Activated B cell treated with CpG ODN at 0.5 μM for 24 hours (primary cell): ENCODE measurements at regions not wholly inside any gene's neighbourhood (a gene's known extent, or its start where the extent isn't known, plus 50 kb on each side); places are given as distances from the start of the nearest gene placed in this dataset.

ENCODE experiments used
- ATAC-seq: fragments of 200-7000 bp; cut with Tn5 transposase; one replicate; pipeline ENCODE4 v1.10.0; 2021; ENCODE audit warnings: low read depth, mild to moderate bottlenecking, moderate library complexity
- CTCF ChIA-PET: fragments of 350-600 bp; sonication (Branson Sonifier 250); formaldehyde crosslinking; loops from one replicate; lab custom pipeline; 2021; ENCODE audit warnings: antibody characterized with exemption; lab: Charles Lee
- POLR2A ChIA-PET: fragments of 350-600 bp; sonication (Branson Sonifier 250); formaldehyde crosslinking; loops from one replicate; lab custom pipeline; 2021; ENCODE audit warnings: antibody characterized with exemption; lab: Charles Lee
- DNase-seq: peaks from one replicate; pipeline ENCODE4 v3.0.0; 2022
- H3K27ac Mint-ChIP-seq: one replicate; pipeline ENCODE4 v1.8.0; 2020; ENCODE audit warnings: mixed read lengths
- H3K27me3 Mint-ChIP-seq: one replicate; pipeline ENCODE4 v1.8.0; 2021; ENCODE audit warnings: mixed read lengths
- H3K36me3 Mint-ChIP-seq: one replicate; pipeline ENCODE4 v1.8.0; 2021; ENCODE audit warnings: low read depth, mixed read lengths
- H3K4me1 Mint-ChIP-seq: one replicate; pipeline ENCODE4 v1.8.0; 2021; ENCODE audit warnings: mixed read lengths
- H3K4me3 Mint-ChIP-seq: one replicate; pipeline ENCODE4 v1.8.0; 2020; ENCODE audit warnings: mild to moderate bottlenecking, mixed read lengths
- H3K9me3 Mint-ChIP-seq: one replicate; pipeline ENCODE4 v1.8.0; 2020; ENCODE audit warnings: mixed read lengths
- intact Hi-C: fragments of 100-400 bp; cut with micrococcal nuclease; formaldehyde crosslinking; loops from one replicate; pipeline ENCODE4 v1.15.1; 2024
- TF ChIP-seq, protein P1 (sequence below): fragments of 200-600 bp; IDR thresholded peaks from one replicate; pipeline ENCODE4 v1.8.0; 2022; ENCODE audit warnings: antibody characterized with exemption, mild to moderate bottlenecking

DNA sequence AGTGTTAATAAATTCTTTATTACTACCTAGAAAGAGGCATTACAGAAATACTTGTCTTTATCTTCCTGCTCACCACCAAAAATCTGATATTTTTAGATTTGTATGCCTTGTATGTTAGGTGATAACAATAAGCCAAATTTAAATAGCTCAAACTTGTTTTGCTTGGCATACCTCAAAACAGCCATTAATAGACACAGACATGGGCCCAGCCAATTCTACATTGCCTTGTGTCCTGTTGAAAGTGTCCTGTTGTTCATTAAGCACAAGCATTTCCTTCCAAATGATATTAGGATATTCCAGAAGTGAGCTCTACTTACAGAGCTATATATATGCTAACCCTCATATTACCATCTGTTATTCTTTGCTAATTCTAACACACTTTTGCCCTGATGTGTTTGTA, 438.6 kb upstream of the ZNF385D start:
- no peak overlapping the region for H3K27ac Mint-ChIP-seq
- peaks cover 2% of the 10 kb centered on the region for H3K9me3 Mint-ChIP-seq
- H3K4me3 Mint-ChIP-seq, result no peak overlapping the region
- CTCF ChIA-PET, result no interaction called here
- intact Hi-C loops, result no loop called here
- POLR2A ChIA-PET, result no interaction called here
- no peaks in the 10 kb centered on the region for H3K36me3 Mint-ChIP-seq
- ATAC-seq, result no peak
- TF ChIP-seq, protein P1, sequence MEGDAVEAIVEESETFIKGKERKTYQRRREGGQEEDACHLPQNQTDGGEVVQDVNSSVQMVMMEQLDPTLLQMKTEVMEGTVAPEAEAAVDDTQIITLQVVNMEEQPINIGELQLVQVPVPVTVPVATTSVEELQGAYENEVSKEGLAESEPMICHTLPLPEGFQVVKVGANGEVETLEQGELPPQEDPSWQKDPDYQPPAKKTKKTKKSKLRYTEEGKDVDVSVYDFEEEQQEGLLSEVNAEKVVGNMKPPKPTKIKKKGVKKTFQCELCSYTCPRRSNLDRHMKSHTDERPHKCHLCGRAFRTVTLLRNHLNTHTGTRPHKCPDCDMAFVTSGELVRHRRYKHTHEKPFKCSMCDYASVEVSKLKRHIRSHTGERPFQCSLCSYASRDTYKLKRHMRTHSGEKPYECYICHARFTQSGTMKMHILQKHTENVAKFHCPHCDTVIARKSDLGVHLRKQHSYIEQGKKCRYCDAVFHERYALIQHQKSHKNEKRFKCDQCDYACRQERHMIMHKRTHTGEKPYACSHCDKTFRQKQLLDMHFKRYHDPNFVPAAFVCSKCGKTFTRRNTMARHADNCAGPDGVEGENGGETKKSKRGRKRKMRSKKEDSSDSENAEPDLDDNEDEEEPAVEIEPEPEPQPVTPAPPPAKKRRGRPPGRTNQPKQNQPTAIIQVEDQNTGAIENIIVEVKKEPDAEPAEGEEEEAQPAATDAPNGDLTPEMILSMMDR, result no peak
- H3K4me1 Mint-ChIP-seq, result no peaks in the 10 kb centered on the region
- no peaks in the 10 kb centered on the region for H3K27me3 Mint-ChIP-seq
- DNase-seq, result no peak

DNA sequence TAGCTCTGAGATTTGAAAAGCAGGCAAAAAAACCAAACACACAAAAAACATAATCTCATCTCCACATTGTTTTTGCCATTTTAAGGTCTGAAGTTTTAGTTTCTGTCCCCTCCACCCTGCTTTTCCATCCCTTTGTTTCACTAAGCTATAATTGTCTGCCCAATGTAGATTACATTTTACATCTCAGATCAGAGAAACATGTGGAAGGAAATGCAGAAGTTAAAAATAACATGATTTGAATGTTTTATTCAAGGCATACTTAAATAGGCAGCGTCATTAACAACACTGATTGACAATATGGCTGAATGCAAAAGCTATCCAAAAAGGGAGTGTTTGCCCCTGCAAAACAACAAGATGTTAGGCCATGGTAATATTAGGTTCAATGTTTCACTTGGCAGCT, 448.1 kb upstream of the ZNF385D start:
- Mint-ChIP-seq H3K9me3 (peaks cover 2% of the 10 kb centered on the region), H3K27me3 (no peaks in the 10 kb centered on the region), H3K4me3 (no peak overlapping the region), H3K4me1 (no peaks in the 10 kb centered on the region), H3K27ac (no peak overlapping the region), H3K36me3 (no peaks in the 10 kb centered on the region)
- CTCF ChIA-PET, result no interaction called here
- TF ChIP-seq, protein P1, result no peak
- ATAC-seq (no peak), DNase-seq (no peak)
- POLR2A ChIA-PET, result no interaction called here
- intact Hi-C loops, result no loop called here

DNA sequence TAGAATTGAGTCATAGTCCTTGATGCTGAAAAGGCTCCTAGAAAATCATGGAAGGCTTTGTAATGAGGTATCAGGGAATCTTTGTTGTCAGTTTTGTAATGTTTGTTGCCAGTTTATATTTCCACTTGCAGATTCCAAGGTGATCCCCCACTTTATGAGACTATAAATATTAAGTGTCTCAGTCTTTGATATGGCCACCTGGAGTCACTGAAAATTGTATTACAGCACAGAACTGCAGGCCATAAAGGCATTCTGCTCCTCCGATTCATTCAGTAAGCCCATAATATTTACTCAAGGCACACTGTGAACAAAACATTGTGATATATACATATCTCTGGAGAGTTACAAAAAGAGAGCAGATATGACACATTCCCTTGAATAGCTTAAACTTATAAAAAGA, 457.8 kb upstream of the ZNF385D start:
- Mint-ChIP-seq H3K4me3 (no peak overlapping the region), H3K27me3 (no peaks in the 10 kb centered on the region), H3K36me3 (no peaks in the 10 kb centered on the region), H3K4me1 (no peaks in the 10 kb centered on the region), H3K9me3 (no peaks in the 10 kb centered on the region), H3K27ac (no peak overlapping the region)
- ATAC-seq (no peak), DNase-seq (no peak)
- CTCF ChIA-PET, result no interaction called here
- POLR2A ChIA-PET, result no interaction called here
- TF ChIP-seq, protein P1, result no peak
- intact Hi-C loops, result no loop called here

DNA sequence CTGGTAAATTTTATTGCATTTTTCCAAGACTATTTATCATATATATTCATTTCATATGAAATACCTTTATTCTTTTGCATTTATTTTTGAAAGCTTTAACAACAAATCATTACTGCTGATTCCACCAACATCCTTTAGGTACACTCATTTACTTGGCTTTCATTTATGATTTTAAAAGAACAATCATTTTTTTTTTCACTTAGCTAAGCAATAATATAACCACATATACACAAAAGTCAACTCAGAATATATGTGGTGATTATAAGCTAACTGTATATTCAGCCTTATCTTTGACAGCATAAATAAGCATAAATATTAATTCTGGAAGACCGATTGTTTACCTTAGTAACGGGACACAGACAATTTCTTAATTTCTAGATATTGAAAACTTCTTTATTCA, 458.6 kb upstream of the ZNF385D start:
- ChIA-PET CTCF (no interaction called here), POLR2A (no interaction called here)
- H3K4me3 Mint-ChIP-seq, result no peak overlapping the region
- DNase-seq, result no peak
- H3K27me3 Mint-ChIP-seq, result no peaks in the 10 kb centered on the region
- no peaks in the 10 kb centered on the region for H3K36me3 Mint-ChIP-seq
- H3K27ac Mint-ChIP-seq, result no peak overlapping the region
- TF ChIP-seq, protein P1, result no peak
- intact Hi-C loops, result no loop called here
- no peaks in the 10 kb centered on the region for H3K4me1 Mint-ChIP-seq
- no peaks in the 10 kb centered on the region for H3K9me3 Mint-ChIP-seq
- ATAC-seq, result no peak

DNA sequence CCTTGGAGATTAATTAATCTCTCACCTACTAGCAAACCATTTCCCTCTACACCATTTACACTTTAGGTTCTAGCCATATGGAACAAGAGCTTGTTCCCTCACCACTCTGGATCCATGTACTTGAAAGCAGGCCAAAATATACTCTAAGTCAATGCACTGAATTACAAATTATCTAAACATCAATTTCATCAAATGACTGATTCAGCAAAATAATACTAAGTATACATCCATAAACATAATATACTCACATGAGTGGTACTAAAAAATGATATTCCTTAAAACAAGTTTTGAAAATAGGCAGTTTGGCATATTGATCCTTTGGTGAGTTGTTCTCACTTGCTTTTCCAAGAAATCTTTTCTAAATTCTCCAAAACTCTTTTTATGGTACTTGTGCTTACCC, 459.7 kb upstream of the ZNF385D start:
- no peaks in the 10 kb centered on the region for H3K36me3 Mint-ChIP-seq
- H3K27me3 Mint-ChIP-seq, result no peaks in the 10 kb centered on the region
- no peak overlapping the region for H3K27ac Mint-ChIP-seq
- no peak overlapping the region for H3K4me3 Mint-ChIP-seq
- peaks cover 2% of the 10 kb centered on the region for H3K9me3 Mint-ChIP-seq
- DNase-seq (no peak), ATAC-seq (no peak)
- intact Hi-C loops, result no loop called here
- CTCF ChIA-PET, result no interaction called here
- no peaks in the 10 kb centered on the region for H3K4me1 Mint-ChIP-seq
- POLR2A ChIA-PET, result no interaction called here
- TF ChIP-seq, protein P1, result no peak
